Spleen (tissue), 11 donors: ENCODE measurements at regions not wholly inside any gene's neighbourhood (a gene's known extent, or its start where the extent isn't known, plus 50 kb on each side); places are given as distances from the start of the nearest gene placed in this dataset.

ENCODE experiments used
- DNase-seq: peaks from one replicate; pipeline ENCODE4 v3.0.0-alpha.2; 2020
- H3K27ac ChIP-seq, 8 donors: fragments of 200-600 bp; sonication (generic) in 7 of 8; 1 replicate in 4 of 8; 2 replicates in 4 of 8; pipeline versions ENCODE4 v1.5.0 to v1.8.0; 2016 to 2021; ENCODE audit warnings: inconsistent platforms in 4 of 8, mild to moderate bottlenecking in 4 of 8, moderate library complexity in 1 of 8
- H3K27me3 ChIP-seq, 7 donors: fragments of 200-600 bp; sonication (generic) in 6 of 7; replicated peaks in 1 of 7; 1 replicate in 4 of 7; 2 replicates in 3 of 7; pipeline versions ENCODE4 v1.5.0 to v1.8.0; 2016 to 2021; ENCODE audit warnings: inconsistent platforms in 3 of 7, mild to moderate bottlenecking in 1 of 7
- H3K36me3 ChIP-seq, 6 donors: fragments of 200-600 bp; sonication (generic) in 5 of 6; 1 replicate in 4 of 6; 2 replicates in 2 of 6; pipeline versions ENCODE4 v1.5.0 to v1.8.0; 2016 to 2021; ENCODE audit warnings: inconsistent platforms in 2 of 6
- H3K4me1 ChIP-seq, 6 donors: fragments of 200-600 bp; sonication (generic) in 5 of 6; 1 replicate in 3 of 6; 2 replicates in 3 of 6; pipeline versions ENCODE4 v1.5.0 to v1.8.0; 2016 to 2021; ENCODE audit warnings: inconsistent platforms in 3 of 6
- H3K4me3 ChIP-seq, 8 donors: fragments of 200-600 bp; sonication (generic) in 7 of 8; 1 replicate in 4 of 8; 2 replicates in 4 of 8; pipeline versions ENCODE4 v1.5.0 to v1.8.0; 2016 to 2021; ENCODE audit warnings: inconsistent platforms in 4 of 8, mild to moderate bottlenecking in 4 of 8, moderate library complexity in 2 of 8
- H3K9me3 ChIP-seq, 8 donors: fragments of 200-600 bp; sonication (generic) in 7 of 8; 1 replicate in 4 of 8; 2 replicates in 4 of 8; pipeline versions ENCODE4 v1.5.0 to v1.8.0; 2016 to 2021; ENCODE audit warnings: inconsistent platforms in 4 of 8
- CTCF ChIP-seq, 11 experiments: fragments of 200-600 bp in 7 of 11; fragments of 450-650 bp in 4 of 11; sonication (generic) in 4 of 11; IDR thresholded peaks in 8 of 11; conservative IDR thresholded peaks in 3 of 11; 1 replicate in 7 of 11; 2 replicates in 4 of 11; pipeline versions ENCODE4 v1.4.0 to v1.8.0; 2016 to 2021; ENCODE audit warnings: antibody characterized with exemption in 11 of 11, inconsistent platforms in 4 of 11, mild to moderate bottlenecking in 1 of 11
- POLR2A ChIP-seq, 3 donors: fragments of 450-650 bp; IDR thresholded peaks; one replicate each; pipeline ENCODE4 v1.5.1; 2017; ENCODE audit warnings: antibody characterized with exemption in 3 of 3, mild to moderate bottlenecking in 1 of 3
- POLR2AphosphoS5 ChIP-seq, 3 donors: sonication (generic); formaldehyde crosslinking; IDR thresholded peaks; one replicate each; pipeline ENCODE4 v1.5.1; 2017; ENCODE audit warnings: antibody characterized with exemption in 3 of 3
- WGBS, 5 donors: extraction: QIAGEN DNeasy Blood & Tissue Kit in 3 of 5; methylation state at CpG; one replicate each; pipeline versions ENCODE4 v1.1.5 to v1.1.7; 2013 to 2018; 5-methylcytosine and 5-hydroxymethylcytosine counted together
- intact Hi-C: fragments of 100-400 bp; cut with DNase I; formaldehyde crosslinking; loops from one replicate; pipeline ENCODE4 v1.15.0; 2023; ENCODE audit warnings: low total_unique reads
- donor health status: healthy with polysubstance abuse.
- donor health status: DM: no; HTN: no; CAD: no; lungs with moderate emphysema.
- donor health status: DM: no; HTN: no; CAD: no.
- donor health status: Bipolar disorder and iron deficiency.
- donor health status: healthy.
- donor health status: DM: no; HTN: no; CAD: no.
- donor health status: DM: yes; HTN: yes; CAD: no.

DNA sequence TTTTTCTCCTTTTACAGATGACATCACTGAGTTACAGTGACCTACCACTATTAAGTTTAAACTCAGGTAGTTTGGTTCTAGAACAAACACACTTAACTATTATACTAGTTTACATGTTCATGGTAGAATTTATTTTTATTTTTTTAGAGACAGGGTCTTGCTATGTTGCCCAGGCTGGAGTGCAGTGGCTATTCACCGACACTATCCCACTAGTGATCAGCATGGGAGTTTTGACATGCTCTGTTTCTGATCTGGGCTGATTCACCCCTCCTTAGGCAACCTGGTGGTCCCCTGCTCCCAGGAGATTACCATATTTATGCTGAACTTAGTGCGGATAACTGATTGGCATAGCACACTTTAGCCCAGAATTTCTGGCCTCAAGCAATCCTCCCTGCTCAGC, 66.4 kb upstream of the LTA4H start:
- 92 to 96% (median 93%) methylated on average over 2 of the region's 2 CpGs for WGBS, 5 donors
- Histone ChIP-seq H3K27ac (peak overlapping the region in 5 of 8 donors; percentile 13 to 77 (median 68)), H3K36me3 (no peaks in the 10 kb centered on the region), H3K4me3 (no peak overlapping the region), H3K27me3 (no peaks in the 10 kb centered on the region), H3K9me3 (no peaks in the 10 kb centered on the region), H3K4me1 (peaks cover 0 to 30% (median 16%) of the 10 kb centered on the region in 6 donors)
- TF ChIP-seq POLR2A (IDR thresholded peaks at IDR 0.05) = no peak
- DNase-seq = no peak
- intact Hi-C loops = no loop called here

GRCh38 chr12:96103067-96103644, 67.8 kb upstream of the LTA4H start:
- intact Hi-C loops = no loop called here
- Histone ChIP-seq H3K4me3 (no peak overlapping the region), H3K27ac (peak overlapping the region; percentile 35 to 77 (median 65)), H3K36me3 (no peaks in the 10 kb centered on the region), H3K27me3 (no peaks in the 10 kb centered on the region), H3K9me3 (no peaks in the 10 kb centered on the region), H3K4me1 (peaks cover 7 to 41% (median 25%) of the 10 kb centered on the region in 6 donors)
- DNase-seq = peak; percentile 78
- no peak for TF ChIP-seq CTCF (IDR thresholded peaks at IDR 0.05 in 8 of 11, conservative IDR thresholded peaks at IDR 0.05 in 3 of 11)
- peak in 2 of 3 donors; percentile 29 to 53 for TF ChIP-seq POLR2AphosphoS5 (IDR thresholded peaks at IDR 0.05)
- 28 to 38% (median 36%) methylated on average over 8 of the region's 8 CpGs for WGBS, 5 donors

- Histone ChIP-seq H3K4me3 (no peak overlapping the region), H3K4me1 (peaks cover 7 to 46% (median 32%) of the 10 kb centered on the region in 6 donors), H3K27ac (peak overlapping the region in 1 of 8 donors; percentile 26), H3K27me3 (no peaks in the 10 kb centered on the region), H3K36me3 (no peaks in the 10 kb centered on the region), H3K9me3 (no peaks in the 10 kb centered on the region)
- intact Hi-C loops = no loop called here
- DNase-seq = no peak
- TF ChIP-seq POLR2AphosphoS5 (IDR thresholded peaks at IDR 0.05) (no peak), CTCF (IDR thresholded peaks at IDR 0.05 in 8 of 11, conservative IDR thresholded peaks at IDR 0.05 in 3 of 11) (no peak), POLR2A (IDR thresholded peaks at IDR 0.05) (no peak)
- 88 to 97% (median 90%) methylated on average over 6 to 7 of the region's 7 CpGs for WGBS, 5 donors
Measured at GRCh38 chr12:96104566-96104965, 69.2 kb upstream of the LTA4H start.

- DNase-seq = no peak
- no peak for TF ChIP-seq CTCF (IDR thresholded peaks at IDR 0.05 in 8 of 11, conservative IDR thresholded peaks at IDR 0.05 in 3 of 11)
- no peak for TF ChIP-seq POLR2AphosphoS5 (IDR thresholded peaks at IDR 0.05)
- TF ChIP-seq POLR2A (IDR thresholded peaks at IDR 0.05) = no peak
- H3K4me3 ChIP-seq = no peak overlapping the region
- peaks cover 0 to 35% (median 22%) of the 10 kb centered on the region in 6 donors for H3K4me1 ChIP-seq
- H3K27ac ChIP-seq = peak overlapping the region in 1 of 8 donors; percentile 2
- H3K27me3 ChIP-seq = no peaks in the 10 kb centered on the region
- H3K9me3 ChIP-seq = no peaks in the 10 kb centered on the region
- H3K36me3 ChIP-seq = no peaks in the 10 kb centered on the region
- 65 to 84% (median 76%) methylated on average over 2 of the region's 2 CpGs for WGBS, 5 donors
- intact Hi-C loops = no loop called here
Measured at GRCh38 chr12:96106137-96106536, 70.8 kb upstream of the LTA4H start.
